Ishikawa (cell line): ENCODE measurements at regions not wholly inside any gene's neighbourhood (a gene's known extent, or its start where the extent isn't known, plus 50 kb on each side); places are given as distances from the start of the nearest gene placed in this dataset.

Source experiments
- CEBPB ChIP-seq: IDR thresholded peaks from 2 replicates; pipeline ENCODE4 v1.6.1; 2012
- CREB1 ChIP-seq: IDR thresholded peaks from 2 replicates; pipeline ENCODE4 v1.6.1; 2012; ENCODE audit warnings: low read depth
- EGR1 ChIP-seq: IDR thresholded peaks from 2 replicates; pipeline ENCODE4 v1.6.1; 2012
- EP300 ChIP-seq: IDR thresholded peaks from 2 replicates; pipeline ENCODE4 v1.6.1; 2012; ENCODE audit warnings: borderline replicate concordance
- FOXM1 ChIP-seq: IDR thresholded peaks from 2 replicates; pipeline ENCODE4 v1.6.1; 2012; ENCODE audit warnings: low read depth, borderline replicate concordance
- MAX ChIP-seq: IDR thresholded peaks from 2 replicates; pipeline ENCODE4 v1.6.1; 2012
- NFIC ChIP-seq: IDR thresholded peaks from 2 replicates; pipeline ENCODE4 v1.6.1; 2012
- REST ChIP-seq: IDR thresholded peaks from 2 replicates; pipeline ENCODE4 v1.6.1; 2012; ENCODE audit warnings: low read depth, mild to moderate bottlenecking
- TAF1 ChIP-seq: IDR thresholded peaks from 2 replicates; pipeline ENCODE4 v1.6.1; 2012; ENCODE audit warnings: low read depth, mild to moderate bottlenecking
- TCF12 ChIP-seq: IDR thresholded peaks from 2 replicates; pipeline ENCODE4 v1.6.1; 2012; ENCODE audit warnings: low read depth
- TEAD4 ChIP-seq: IDR thresholded peaks from 2 replicates; pipeline ENCODE4 v1.6.1; 2012
- USF1 ChIP-seq: IDR thresholded peaks from 2 replicates; pipeline ENCODE4 v1.6.1; 2012
- YY1 ChIP-seq: IDR thresholded peaks from 2 replicates; pipeline ENCODE4 v1.6.1; 2012; ENCODE audit warnings: low read depth
- ZBTB7A ChIP-seq: IDR thresholded peaks from 2 replicates; pipeline ENCODE4 v1.6.1; 2012; ENCODE audit warnings: low read depth

DNA sequence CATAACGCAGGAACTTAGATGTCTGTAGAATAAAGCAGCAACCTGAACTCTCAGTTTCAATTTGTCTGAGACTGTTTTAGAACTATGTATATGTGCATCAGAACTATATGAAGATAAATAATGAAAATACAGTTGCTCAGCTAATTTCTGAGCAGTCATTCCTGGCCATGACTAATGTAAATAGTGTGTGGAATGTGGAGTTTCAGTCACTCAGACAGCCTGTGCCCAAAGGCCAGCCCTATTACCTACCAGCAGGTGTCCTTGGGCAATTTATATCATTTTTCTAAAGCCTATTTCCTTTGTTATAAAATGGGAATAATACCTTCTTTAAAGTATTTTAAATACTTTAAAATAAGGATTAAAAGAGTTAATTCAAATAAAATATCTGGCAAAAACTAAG, 56.0 kb upstream of the RELL1 start:
- TF ChIP-seq TEAD4: 0 out of 2 replicates have a peak, but pooled peaks have one; percentile 35
- no peak for TF ChIP-seq YY1

DNA sequence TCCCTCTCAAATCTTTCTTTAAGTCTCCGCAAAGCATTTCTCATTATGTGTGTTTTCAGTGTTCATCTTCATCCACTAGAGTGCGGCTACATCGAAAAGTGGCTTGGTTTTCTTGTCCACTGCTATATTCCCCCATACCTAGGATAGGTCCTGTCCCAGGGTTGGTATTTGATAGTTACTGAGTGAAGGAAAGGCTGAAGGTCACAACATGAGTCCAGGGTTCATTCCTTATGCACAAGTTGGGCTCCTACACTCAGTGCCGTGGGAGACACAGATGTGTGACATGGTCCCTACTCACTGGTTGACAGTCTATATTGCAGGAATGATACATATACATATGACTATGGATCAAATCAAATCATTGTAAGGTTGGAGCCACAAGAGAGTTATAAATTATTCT, 55.4 kb upstream of the RELL1 start:
- TF ChIP-seq FOXM1 (no peak), EP300 (no peak), MAX (no peak), YY1 (no peak), TAF1 (no peak), ZBTB7A (no peak), NFIC (no peak), EGR1 (no peak), CEBPB (no peak)

DNA sequence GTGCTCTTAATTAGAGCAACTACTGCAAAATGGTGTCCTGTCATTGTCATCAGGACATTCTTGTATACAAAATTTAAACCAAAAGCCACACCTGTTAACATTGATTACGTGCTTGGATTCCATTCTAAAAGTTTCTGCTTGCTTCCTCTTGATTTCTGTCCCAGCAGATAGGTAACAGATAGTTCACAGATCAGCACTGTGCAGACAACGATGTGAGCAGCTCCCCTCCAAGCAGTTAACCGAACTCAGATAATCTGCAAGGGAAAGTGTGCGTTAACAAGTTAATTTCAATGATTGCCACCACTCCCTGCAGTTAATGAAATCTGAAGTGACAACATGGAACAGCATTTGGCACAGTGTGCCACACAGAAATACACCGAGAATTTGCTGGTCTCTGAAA, 54.4 kb upstream of the RELL1 start:
- no peak for TF ChIP-seq CREB1
- TF ChIP-seq TCF12: no peak
- TF ChIP-seq CEBPB: no peak
- no peak for TF ChIP-seq TEAD4
- TF ChIP-seq TAF1: no peak
- TF ChIP-seq EP300: no peak
- TF ChIP-seq FOXM1: no peak
- TF ChIP-seq REST: no peak
- no peak for TF ChIP-seq EGR1
- TF ChIP-seq USF1: no peak
- TF ChIP-seq MAX: no peak
- no peak for TF ChIP-seq ZBTB7A

- TF ChIP-seq ZBTB7A: no peak
- TF ChIP-seq TEAD4: no peak
- no peak for TF ChIP-seq CREB1
- no peak for TF ChIP-seq EP300
- TF ChIP-seq REST: no peak
- TF ChIP-seq FOXM1: no peak
- TF ChIP-seq EGR1: no peak
- TF ChIP-seq USF1: no peak
Measured at GRCh38 chr4:37737466-37737865, 51.3 kb upstream of the RELL1 start.
